Endothelial cell of umbilical vein (primary cell): ENCODE measurements at regions not wholly inside any gene's neighbourhood (a gene's known extent, or its start where the extent isn't known, plus 50 kb on each side); places are given as distances from the start of the nearest gene placed in this dataset.

Source experiments
- BruUV-seq: library from RNA; stranded (reverse); fragments of 400-500 nt; replicated peaks from 2 replicates; lab custom pipeline; 2021; lab: Mats Ljungman, UMichigan
- CTCF ChIA-PET: fragments of 300-600, 350-600 bp; sonication (Branson Sonifier 250); formaldehyde crosslinking; loops from one replicate; lab custom pipeline; 2021; ENCODE audit warnings: antibody characterized with exemption, inconsistent platforms; lab: Charles Lee
- POLR2A ChIA-PET: fragments of 300-600, 350-600 bp; sonication (Branson Sonifier 250); formaldehyde crosslinking; loops from one replicate; lab custom pipeline; 2021; ENCODE audit warnings: antibody characterized with exemption, inconsistent platforms; lab: Charles Lee
- DNase-seq: peaks from one replicate; pipeline ENCODE4 v3.0.0-alpha.2; 2011; ENCODE audit warnings: low read depth, low spot score
- FAIRE-seq: peaks from 2 replicates; lab custom pipeline; 2011; peaks lifted over from hg19 to GRCh38; lab: Jason Lieb, UNC
- H2AFZ ChIP-seq: 2 replicates; pipeline ENCODE4 v1.6.0; 2012; ENCODE audit warnings: low read depth, low read length, control low read depth, inconsistent platforms
- H3K27ac ChIP-seq: 2 replicates; pipeline ENCODE4 v1.5.1; 2011; ENCODE audit warnings: low read depth, mild to moderate bottlenecking, control low read depth, low read length, moderate library complexity; ENCODE audit not compliant: insufficient read depth
- H3K27me3 ChIP-seq, 2 experiments: 2 replicates each; pipeline versions ENCODE4 v1.6.0 to v1.6.1; 2011; ENCODE audit warnings: low read length in 2 of 2, mixed read lengths in 1 of 2; ENCODE audit not compliant: control insufficient read depth in 2 of 2, insufficient read depth in 2 of 2
- H3K36me3 ChIP-seq, 2 experiments: 2 replicates in 1 of 2; 3 replicates in 1 of 2; pipeline ENCODE4 v1.5.1; 2011; ENCODE audit warnings: low read length in 2 of 2, mild to moderate bottlenecking in 1 of 2, moderate library complexity in 1 of 2; ENCODE audit not compliant: control insufficient read depth in 2 of 2, insufficient read depth in 2 of 2; ENCODE audit errors: extremely low read depth in 1 of 2
- H3K4me1 ChIP-seq: 3 replicates; pipeline ENCODE4 v1.5.1; 2011; ENCODE audit warnings: mild to moderate bottlenecking, low read length; ENCODE audit not compliant: control insufficient read depth, insufficient read depth; ENCODE audit errors: extremely low read depth
- H3K4me2 ChIP-seq: 2 replicates; pipeline ENCODE4 v1.6.1; 2011; ENCODE audit warnings: low read length, control low read depth, mixed read lengths; ENCODE audit not compliant: insufficient read depth
- H3K4me3 ChIP-seq, 3 experiments: fragments of 200-600 bp in 1 of 3; sonication (generic), shearing (Covaris generic) in 1 of 3; replicated peaks in 1 of 3; 2 replicates each; pipeline ENCODE4 v1.5.1; 2011 to 2016; ENCODE audit warnings: control low read depth in 3 of 3, low read length in 3 of 3, mild to moderate bottlenecking in 2 of 3, inconsistent platforms in 1 of 3, low read depth in 1 of 3, moderate library complexity in 1 of 3; ENCODE audit not compliant: insufficient read depth in 1 of 3
- H3K79me2 ChIP-seq: 2 replicates; pipeline ENCODE4 v1.6.0; 2012; ENCODE audit warnings: low read length, inconsistent platforms; ENCODE audit not compliant: control insufficient read depth, insufficient read depth
- H3K9ac ChIP-seq: replicated peaks from 2 replicates; pipeline ENCODE3; 2011; ENCODE audit warnings: low read length, control low read depth; ENCODE audit not compliant: insufficient read depth; ENCODE audit errors: extremely low read depth
- H3K9me1 ChIP-seq: replicated peaks from 3 replicates; pipeline ENCODE4 v1.6.0; 2011; ENCODE audit warnings: mild to moderate bottlenecking, low read length; ENCODE audit not compliant: control insufficient read depth, insufficient read depth; ENCODE audit errors: extremely low read depth
- H3K9me3 ChIP-seq: replicated peaks from 2 replicates; pipeline ENCODE4 v1.5.1; 2012; ENCODE audit warnings: low read length, inconsistent platforms; ENCODE audit not compliant: control insufficient read depth, insufficient read depth
- H4K20me1 ChIP-seq: replicated peaks from 2 replicates; pipeline ENCODE3; 2011; ENCODE audit warnings: mild to moderate bottlenecking, low read length; ENCODE audit not compliant: control insufficient read depth, insufficient read depth; ENCODE audit errors: extremely low read depth
- EZH2 ChIP-seq: IDR thresholded peaks from 2 replicates; pipeline ENCODE4 v1.6.1; 2012; ENCODE audit warnings: borderline replicate concordance, low read depth, mild to moderate bottlenecking, moderate library complexity, low read length, inconsistent platforms; ENCODE audit not compliant: severe bottlenecking
- FOS ChIP-seq: IDR thresholded peaks from 2 replicates; pipeline ENCODE4 v1.6.1; 2011; ENCODE audit warnings: mild to moderate bottlenecking, low read length, moderate library complexity, borderline replicate concordance; ENCODE audit not compliant: insufficient read depth
- GATA2 ChIP-seq: IDR thresholded peaks from 2 replicates; pipeline ENCODE4 v1.7.0; 2011; ENCODE audit warnings: low read depth, mild to moderate bottlenecking, moderate library complexity, mixed read lengths, low read length; ENCODE audit not compliant: insufficient read length, insufficient read depth
- JUN ChIP-seq: IDR thresholded peaks from 2 replicates; pipeline ENCODE4 v1.6.1; 2011; ENCODE audit warnings: borderline replicate concordance, low read depth; ENCODE audit not compliant: insufficient read length, insufficient read depth
- MYC ChIP-seq: IDR thresholded peaks from one replicate; pipeline ENCODE4 v1.6.1; 2011; ENCODE audit warnings: mild to moderate bottlenecking, low read depth, low read length
- POLR2A ChIP-seq: IDR thresholded peaks from 2 replicates; pipeline ENCODE4 v1.6.1; 2012; ENCODE audit warnings: low read depth, mild to moderate bottlenecking, control low read depth, low read length
- POLR2AphosphoS5 ChIP-seq: IDR thresholded peaks from 2 replicates; pipeline ENCODE4 v1.6.1; 2012; ENCODE audit warnings: low read depth, mild to moderate bottlenecking, control low read depth, low read length, moderate library complexity; ENCODE audit not compliant: insufficient read depth
- dilution Hi-C: fragments of 300-500 bp; cut with MboI; formaldehyde crosslinking; loops from one replicate; pipeline ENCODE4 v1.15.0; 2019; ENCODE audit warnings: low sequenced_read_pairs; ENCODE audit not compliant: extremely low pct_ligation_motif_present
- intact Hi-C: fragments of 100-400 bp; cut with micrococcal nuclease; formaldehyde crosslinking; loops from one replicate; pipeline ENCODE4 v1.10.0; 2022
- TF ChIP-seq, protein P1 (sequence below): IDR thresholded peaks from 2 replicates; pipeline ENCODE4 v1.6.1; 2011; ENCODE audit not compliant: insufficient read depth, insufficient read length
- TF ChIP-seq, protein P2 (sequence below), 2 donors: IDR thresholded peaks; 1 replicate in 1 of 2; 2 replicates in 1 of 2; pipeline ENCODE4 v1.5.1; 2011; ENCODE audit warnings: low read length in 2 of 2, mild to moderate bottlenecking in 2 of 2, moderate library complexity in 2 of 2, control low read depth in 1 of 2, inconsistent platforms in 1 of 2, low read depth in 1 of 2; ENCODE audit not compliant: insufficient read depth in 1 of 2; ENCODE audit errors: extremely low read depth in 1 of 2

DNA sequence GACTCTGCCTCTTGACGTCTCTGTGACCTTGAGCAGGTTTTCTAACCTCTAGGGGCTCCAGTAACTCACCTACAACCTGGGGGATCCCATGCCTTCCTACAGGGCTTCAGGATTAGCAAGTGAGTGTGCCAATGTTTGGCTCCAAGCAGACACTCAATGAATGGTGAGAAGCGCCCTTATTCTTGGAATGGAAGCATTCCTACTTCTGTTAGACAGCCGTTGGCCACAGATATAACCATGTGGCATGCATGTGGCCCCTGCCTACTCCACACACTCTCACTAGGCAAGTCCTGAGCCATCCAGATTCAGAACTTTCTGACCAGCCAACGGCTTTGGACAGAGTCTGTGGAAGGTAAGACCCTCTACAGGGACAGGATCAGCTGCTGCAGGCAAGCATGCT, 108.9 kb upstream of the LYZL2 start:
- H4K20me1 ChIP-seq: no peaks in the 10 kb centered on the region
- no peaks in the 10 kb centered on the region for H3K9me1 ChIP-seq
- no peaks in the 10 kb centered on the region for H3K36me3 ChIP-seq
- H3K27ac ChIP-seq: no peak overlapping the region
- BruUV-seq: no TSS peak
- intact Hi-C loops: no loop called here
- POLR2A ChIA-PET: no interaction called here
- dilution Hi-C loops: no loop called here
- peaks cover 4% of the 10 kb centered on the region for H3K4me1 ChIP-seq
- no peak overlapping the region for H3K9ac ChIP-seq
- FAIRE-seq (no peak), DNase-seq (no peak)
- H3K79me2 ChIP-seq: no peaks in the 10 kb centered on the region
- H3K4me3 ChIP-seq: no peak overlapping the region
- H3K9me3 ChIP-seq: no peaks in the 10 kb centered on the region
- H3K27me3 ChIP-seq: no peaks in the 10 kb centered on the region
- no peak overlapping the region for H2AFZ ChIP-seq
- CTCF ChIA-PET: no interaction called here
- no peak overlapping the region for H3K4me2 ChIP-seq
- TF ChIP-seq JUN (no peak), POLR2A (no peak), MYC (no peak), GATA2 (no peak), EZH2 (no peak), POLR2AphosphoS5 (no peak), FOS (no peak)
- TF ChIP-seq, protein P1, sequence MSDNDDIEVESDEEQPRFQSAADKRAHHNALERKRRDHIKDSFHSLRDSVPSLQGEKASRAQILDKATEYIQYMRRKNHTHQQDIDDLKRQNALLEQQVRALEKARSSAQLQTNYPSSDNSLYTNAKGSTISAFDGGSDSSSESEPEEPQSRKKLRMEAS: no peak
- TF ChIP-seq, protein P2, sequence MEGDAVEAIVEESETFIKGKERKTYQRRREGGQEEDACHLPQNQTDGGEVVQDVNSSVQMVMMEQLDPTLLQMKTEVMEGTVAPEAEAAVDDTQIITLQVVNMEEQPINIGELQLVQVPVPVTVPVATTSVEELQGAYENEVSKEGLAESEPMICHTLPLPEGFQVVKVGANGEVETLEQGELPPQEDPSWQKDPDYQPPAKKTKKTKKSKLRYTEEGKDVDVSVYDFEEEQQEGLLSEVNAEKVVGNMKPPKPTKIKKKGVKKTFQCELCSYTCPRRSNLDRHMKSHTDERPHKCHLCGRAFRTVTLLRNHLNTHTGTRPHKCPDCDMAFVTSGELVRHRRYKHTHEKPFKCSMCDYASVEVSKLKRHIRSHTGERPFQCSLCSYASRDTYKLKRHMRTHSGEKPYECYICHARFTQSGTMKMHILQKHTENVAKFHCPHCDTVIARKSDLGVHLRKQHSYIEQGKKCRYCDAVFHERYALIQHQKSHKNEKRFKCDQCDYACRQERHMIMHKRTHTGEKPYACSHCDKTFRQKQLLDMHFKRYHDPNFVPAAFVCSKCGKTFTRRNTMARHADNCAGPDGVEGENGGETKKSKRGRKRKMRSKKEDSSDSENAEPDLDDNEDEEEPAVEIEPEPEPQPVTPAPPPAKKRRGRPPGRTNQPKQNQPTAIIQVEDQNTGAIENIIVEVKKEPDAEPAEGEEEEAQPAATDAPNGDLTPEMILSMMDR (IDR thresholded peaks at IDR 0.05; ENCODE audit: extremely low read depth in 1 of 2, insufficient read depth in 1 of 2, low read depth in 1 of 2, low read length in 2 of 2): no peak
